A673 (cell line): ENCODE measurements at regions not wholly inside any gene's neighbourhood (a gene's known extent, or its start where the extent isn't known, plus 50 kb on each side); places are given as distances from the start of the nearest gene placed in this dataset.

ENCODE experiments used
- EZH2 ChIP-seq: fragments of 200-600 bp; sonication (generic); IDR thresholded peaks from 2 replicates; pipeline ENCODE4 v1.6.1; 2017; ENCODE audit warnings: borderline replicate concordance, low read depth, mild to moderate bottlenecking, mixed read lengths, antibody characterized with exemption, low read length; ENCODE audit not compliant: poor library complexity, severe bottlenecking
- TF ChIP-seq, protein P1 (sequence below): fragments of 300-800, 200-600 bp; sonication (generic); conservative IDR thresholded peaks from 2 replicates; pipeline ENCODE4 v1.5.1; 2017; ENCODE audit warnings: low read depth, mild to moderate bottlenecking, antibody characterized with exemption, low read length, moderate library complexity, mixed read lengths

DNA sequence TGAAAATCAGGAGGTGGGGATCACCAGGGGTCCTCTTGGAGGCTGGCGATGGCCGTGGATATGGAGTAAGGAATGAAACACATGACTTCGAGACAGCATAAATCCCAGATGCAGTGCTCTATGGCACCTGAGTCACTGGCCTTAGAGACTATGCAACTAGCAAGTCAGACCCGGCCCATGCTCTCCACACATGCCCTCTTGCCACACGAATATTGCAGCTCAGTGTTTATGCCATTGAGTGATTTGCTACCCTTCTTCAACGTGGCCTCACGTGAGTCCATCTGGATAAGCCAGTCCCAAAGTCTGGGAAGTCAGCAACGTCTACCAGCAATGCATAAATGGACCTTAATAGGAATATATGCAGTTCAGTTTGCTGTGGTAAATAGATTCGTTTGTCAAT is 466.3 kb downstream of the CD83 start:
- TF ChIP-seq, protein P1, sequence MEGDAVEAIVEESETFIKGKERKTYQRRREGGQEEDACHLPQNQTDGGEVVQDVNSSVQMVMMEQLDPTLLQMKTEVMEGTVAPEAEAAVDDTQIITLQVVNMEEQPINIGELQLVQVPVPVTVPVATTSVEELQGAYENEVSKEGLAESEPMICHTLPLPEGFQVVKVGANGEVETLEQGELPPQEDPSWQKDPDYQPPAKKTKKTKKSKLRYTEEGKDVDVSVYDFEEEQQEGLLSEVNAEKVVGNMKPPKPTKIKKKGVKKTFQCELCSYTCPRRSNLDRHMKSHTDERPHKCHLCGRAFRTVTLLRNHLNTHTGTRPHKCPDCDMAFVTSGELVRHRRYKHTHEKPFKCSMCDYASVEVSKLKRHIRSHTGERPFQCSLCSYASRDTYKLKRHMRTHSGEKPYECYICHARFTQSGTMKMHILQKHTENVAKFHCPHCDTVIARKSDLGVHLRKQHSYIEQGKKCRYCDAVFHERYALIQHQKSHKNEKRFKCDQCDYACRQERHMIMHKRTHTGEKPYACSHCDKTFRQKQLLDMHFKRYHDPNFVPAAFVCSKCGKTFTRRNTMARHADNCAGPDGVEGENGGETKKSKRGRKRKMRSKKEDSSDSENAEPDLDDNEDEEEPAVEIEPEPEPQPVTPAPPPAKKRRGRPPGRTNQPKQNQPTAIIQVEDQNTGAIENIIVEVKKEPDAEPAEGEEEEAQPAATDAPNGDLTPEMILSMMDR, result no peak
- TF ChIP-seq EZH2, result no peak
